WTC11 (cell line): ENCODE measurements at regions not wholly inside any gene's neighbourhood (a gene's known extent, or its start where the extent isn't known, plus 50 kb on each side); places are given as distances from the start of the nearest gene placed in this dataset.

Experiments used
- ATAC-seq: fragments of 200-7000 bp; cut with Tn5 transposase; 2 replicates; pipeline ENCODE4 v1.10.0; 2021; ENCODE audit warnings: mild to moderate bottlenecking, moderate library complexity
- CTCF ChIA-PET: fragments of 300-600 bp; sonication (Branson Sonifier 250); formaldehyde crosslinking; loops from one replicate; lab custom pipeline; 2021; ENCODE audit warnings: antibody characterized with exemption; lab: Charles Lee
- POLR2A ChIA-PET: fragments of 350-600 bp; sonication (Branson Sonifier 250); formaldehyde crosslinking; loops from one replicate; lab custom pipeline; 2021; ENCODE audit warnings: antibody characterized with exemption; lab: Charles Lee
- DNase-seq: peaks from one replicate; pipeline ENCODE4 v3.0.0; 2021; ENCODE audit warnings: low spot score
- H3K27ac Mint-ChIP-seq: 2 replicates; pipeline ENCODE4 v1.8.0; 2021; ENCODE audit warnings: mixed read lengths
- H3K27me3 Mint-ChIP-seq: 2 replicates; pipeline ENCODE4 v1.8.0; 2021; ENCODE audit warnings: low read depth, mild to moderate bottlenecking, moderate library complexity, mixed read lengths
- H3K36me3 Mint-ChIP-seq: 2 replicates; pipeline ENCODE4 v1.8.0; 2021; ENCODE audit warnings: mixed read lengths
- H3K4me1 Mint-ChIP-seq: 2 replicates; pipeline ENCODE4 v1.8.0; 2022; ENCODE audit warnings: mixed read lengths
- H3K4me3 Mint-ChIP-seq: 2 replicates; pipeline ENCODE4 v1.8.0; 2021; ENCODE audit warnings: mild to moderate bottlenecking, moderate library complexity, mixed read lengths
- H3K9me3 Mint-ChIP-seq: 2 replicates; pipeline ENCODE4 v1.8.0; 2021; ENCODE audit warnings: mixed read lengths
- AFF4 ChIP-seq: sonication (generic); formaldehyde crosslinking; IDR thresholded peaks from 2 replicates; pipeline ENCODE4 v1.8.1; 2023; ENCODE audit warnings: mild to moderate bottlenecking, missing genetic modification reagents, borderline replicate concordance
- CBFB ChIP-seq: sonication (generic); formaldehyde crosslinking; IDR thresholded peaks from 2 replicates; pipeline ENCODE4 v1.8.1; 2022; ENCODE audit warnings: mild to moderate bottlenecking, low read depth, missing genetic modification reagents
- E2F4 ChIP-seq: sonication (generic); formaldehyde crosslinking; IDR thresholded peaks from 2 replicates; pipeline ENCODE4 v1.8.1; 2022; ENCODE audit warnings: low read depth, mild to moderate bottlenecking, moderate library complexity, missing genetic modification reagents, borderline replicate concordance
- E2F5 ChIP-seq: sonication (generic); formaldehyde crosslinking; IDR thresholded peaks from 2 replicates; pipeline ENCODE4 v1.8.1; 2022; ENCODE audit warnings: mild to moderate bottlenecking, moderate library complexity, missing genetic modification reagents
- ERG ChIP-seq: fragments of 250-450 bp; sonication (Bioruptor Pico); IDR thresholded peaks from 2 replicates; pipeline ENCODE4 v1.8.0; 2021; ENCODE audit warnings: mild to moderate bottlenecking
- ETV6 ChIP-seq: sonication (generic); formaldehyde crosslinking; IDR thresholded peaks from 2 replicates; pipeline ENCODE4 v1.8.1; 2022; ENCODE audit warnings: mild to moderate bottlenecking, missing genetic modification reagents
- FOXK1 ChIP-seq: sonication (generic); formaldehyde crosslinking; IDR thresholded peaks from 2 replicates; pipeline ENCODE4 v1.8.0; 2022; ENCODE audit warnings: mild to moderate bottlenecking, moderate library complexity, missing genetic modification reagents
- HMGA2 ChIP-seq: fragments of 250-450 bp; sonication (Bioruptor Pico); IDR thresholded peaks from 2 replicates; pipeline ENCODE4 v1.4.0; 2021; ENCODE audit warnings: mild to moderate bottlenecking, moderate library complexity
- MLX ChIP-seq: sonication (generic); formaldehyde crosslinking; IDR thresholded peaks from 2 replicates; pipeline ENCODE4 v1.8.1; 2023; ENCODE audit warnings: mild to moderate bottlenecking, missing genetic modification reagents, moderate library complexity
- MXD4 ChIP-seq: fragments of 250-450 bp; sonication (Bioruptor Pico); IDR thresholded peaks from 2 replicates; pipeline ENCODE4 v1.8.0; 2021; ENCODE audit warnings: mild to moderate bottlenecking, moderate library complexity, borderline replicate concordance
- NFATC4 ChIP-seq: fragments of 250-450 bp; sonication (Bioruptor Pico); IDR thresholded peaks from 2 replicates; pipeline ENCODE4 v1.9.0; 2021; ENCODE audit warnings: mild to moderate bottlenecking
- NFE2L1 ChIP-seq: sonication (generic); formaldehyde crosslinking; IDR thresholded peaks from 2 replicates; pipeline ENCODE4 v1.8.1; 2023; ENCODE audit warnings: missing genetic modification reagents
- NFYB ChIP-seq: sonication (generic); formaldehyde crosslinking; conservative IDR thresholded peaks from 2 replicates; pipeline ENCODE4 v1.8.0; 2022; ENCODE audit warnings: low read depth, missing genetic modification reagents
- NR1H2 ChIP-seq: sonication (generic); formaldehyde crosslinking; IDR thresholded peaks from 2 replicates; pipeline ENCODE4 v1.9.0; 2021; ENCODE audit warnings: mild to moderate bottlenecking, moderate library complexity, missing genetic modification reagents
- NR2C2 ChIP-seq: sonication (generic); formaldehyde crosslinking; IDR thresholded peaks from 2 replicates; pipeline ENCODE4 v1.8.0; 2022; ENCODE audit warnings: mild to moderate bottlenecking, missing genetic modification reagents
- NR3C1 ChIP-seq: sonication (generic); formaldehyde crosslinking; conservative IDR thresholded peaks from 2 replicates; pipeline ENCODE4 v1.8.1; 2023; ENCODE audit warnings: low read depth, mild to moderate bottlenecking, missing genetic modification reagents
- RELA ChIP-seq: sonication (generic); formaldehyde crosslinking; IDR thresholded peaks from 2 replicates; pipeline ENCODE4 v1.8.1; 2022; ENCODE audit warnings: missing genetic modification reagents, mild to moderate bottlenecking, borderline replicate concordance
- RORB ChIP-seq: fragments of 250-450 bp; sonication (Bioruptor Pico); IDR thresholded peaks from 2 replicates; pipeline ENCODE4 v1.9.0; 2021; ENCODE audit warnings: mild to moderate bottlenecking
- ZBTB43 ChIP-seq: sonication (generic); formaldehyde crosslinking; IDR thresholded peaks from 2 replicates; pipeline ENCODE4 v1.8.1; 2023; ENCODE audit warnings: mild to moderate bottlenecking, missing genetic modification reagents
- ZSCAN18 ChIP-seq: fragments of 250-450 bp; sonication (Bioruptor Pico); IDR thresholded peaks from 2 replicates; pipeline ENCODE4 v2.1.2; 2022; ENCODE audit warnings: mild to moderate bottlenecking, moderate library complexity

- H3K9me3 Mint-ChIP-seq, result peaks cover 19% of the 10 kb centered on the region
- no peaks in the 10 kb centered on the region for H3K27me3 Mint-ChIP-seq
- ChIA-PET CTCF (no interaction called here), POLR2A (no interaction called here)
- no peak for TF ChIP-seq RELA
- TF ChIP-seq NFYB (CRISPR knock-in tag), result no peak
- TF ChIP-seq HMGA2, result no peak
- TF ChIP-seq CBFB, result no peak
- TF ChIP-seq NR3C1 (CRISPR knock-in tag), result no peak
- TF ChIP-seq NR1H2, result no peak
- no peak for TF ChIP-seq E2F5 (CRISPR knock-in tag)
- TF ChIP-seq AFF4, result no peak
- TF ChIP-seq FOXK1, result no peak
- no peak for TF ChIP-seq ETV6 (CRISPR knock-in tag)
- TF ChIP-seq NFE2L1, result no peak
- no peak for TF ChIP-seq NR2C2 (CRISPR knock-in tag)
- no peak for TF ChIP-seq MXD4 (CRISPR knock-in tag)
- no peak overlapping the region for H3K27ac Mint-ChIP-seq
- H3K4me1 Mint-ChIP-seq, result no peaks in the 10 kb centered on the region
- peaks cover 2% of the 10 kb centered on the region; the same call in 1 of the 2 replicates for H3K36me3 Mint-ChIP-seq
- no peak overlapping the region for H3K4me3 Mint-ChIP-seq
- ATAC-seq (no peak), DNase-seq (no peak)
Measured at GRCh38 chr13:34401696-34402095, 540.4 kb upstream of the NBEA start.

GRCh38 chr13:34405410-34406181, 536.5 kb upstream of the NBEA start:
- CTCF ChIA-PET, result no interaction called here
- DNase-seq, result no peak
- TF ChIP-seq NFATC4, result no peak
- no peak for TF ChIP-seq ETV6 (CRISPR knock-in tag)
- TF ChIP-seq E2F4, result no peak
- no peak for TF ChIP-seq RORB
- no peak for TF ChIP-seq NFYB (CRISPR knock-in tag)
- no peak for TF ChIP-seq ERG (CRISPR knock-in tag)
- TF ChIP-seq ZBTB43, result no peak
- TF ChIP-seq ZSCAN18 (CRISPR knock-in tag), result no peak
- TF ChIP-seq MLX (CRISPR knock-in tag), result no peak
- no peak for TF ChIP-seq NR2C2 (CRISPR knock-in tag)
- TF ChIP-seq, all 79 proteins: peak for 0
- H3K9me3 Mint-ChIP-seq, result peaks cover 15% of the 10 kb centered on the region
- no peaks in the 10 kb centered on the region; the same call in 1 of the 2 replicates for H3K27me3 Mint-ChIP-seq
- H3K4me1 Mint-ChIP-seq, result no peaks in the 10 kb centered on the region
- H3K27ac Mint-ChIP-seq, result no peak overlapping the region
- H3K36me3 Mint-ChIP-seq, result no peaks in the 10 kb centered on the region
- H3K4me3 Mint-ChIP-seq, result no peak overlapping the region
- ATAC-seq, result no peak
- POLR2A ChIA-PET, result no interaction called here
